Amniotic stem cell (primary cell): ENCODE measurements at regions not wholly inside any gene's neighbourhood (a gene's known extent, or its start where the extent isn't known, plus 50 kb on each side); places are given as distances from the start of the nearest gene placed in this dataset.
"Not testable (repeated sequence)": the region's sequence is repeated elsewhere in the genome, so short reads cannot be mapped to it uniquely, and the experiment has no call there.

Source experiments
- DNase-seq: peaks from one replicate; lab custom pipeline; 2025; lab: John Stamatoyannopoulos, UW

- not testable (repeated sequence) for DNase-seq
Measured at GRCh38 chr3:154834831-154835230, 245.3 kb upstream of the MME start.

- DNase-seq, result no peak
Measured at GRCh38 chr3:154829929-154830328, 250.2 kb upstream of the MME start.

GRCh38 chr3:154819491-154819890 lies 260.6 kb upstream of the MME start:
- DNase-seq, result no peak

- DNase-seq, result no peak
Measured at GRCh38 chr3:154818676-154819255, 261.4 kb upstream of the MME start.

GRCh38 chr3:154810017-154810416 lies 270.1 kb upstream of the MME start:
- not testable (repeated sequence) for DNase-seq

- DNase-seq, result no peak
Measured at GRCh38 chr3:154801729-154802128, 278.4 kb upstream of the MME start.

GRCh38 chr3:154799800-154800199 lies 280.3 kb upstream of the MME start:
- no peak for DNase-seq

GRCh38 chr3:154795582-154795981 lies 284.5 kb upstream of the MME start:
- DNase-seq, result peak; percentile 60

- DNase-seq, result no peak
Measured at GRCh38 chr3:154794814-154795445, 285.2 kb upstream of the MME start.

GRCh38 chr3:154794391-154794790 lies 285.7 kb upstream of the MME start:
- no peak for DNase-seq

- DNase-seq, result no peak
Measured at GRCh38 chr3:154792828-154793227, 287.3 kb upstream of the MME start.

GRCh38 chr3:154791611-154792010 lies 288.5 kb upstream of the MME start:
- DNase-seq, result no peak

GRCh38 chr3:154786724-154787123 lies 293.4 kb upstream of the MME start:
- DNase-seq, result no peak

GRCh38 chr3:154783521-154783931 lies 296.6 kb upstream of the MME start:
- no peak for DNase-seq

- no peak for DNase-seq
Measured at GRCh38 chr3:154783061-154783460, 297.1 kb upstream of the MME start.

- DNase-seq, result no peak
Measured at GRCh38 chr3:154782151-154782550, 298.0 kb upstream of the MME start.

- no peak for DNase-seq
Measured at GRCh38 chr3:154781595-154781994, 298.5 kb upstream of the MME start.

- no peak for DNase-seq
Measured at GRCh38 chr3:154780263-154780662, 299.9 kb upstream of the MME start.

GRCh38 chr3:154779571-154779970 lies 300.5 kb upstream of the MME start:
- DNase-seq, result no peak

GRCh38 chr3:154778057-154778456 lies 302.1 kb upstream of the MME start:
- DNase-seq, result no peak

GRCh38 chr3:154776549-154777225 lies 303.4 kb upstream of the MME start:
- no peak for DNase-seq

- no peak for DNase-seq
Measured at GRCh38 chr3:154775821-154776548, 304.1 kb upstream of the MME start.
